ENCODE measurements at regions not wholly inside any gene's neighbourhood (a gene's known extent, or its start where the extent isn't known, plus 50 kb on each side); places are given as distances from the start of the nearest gene placed in this dataset.

DNA sequence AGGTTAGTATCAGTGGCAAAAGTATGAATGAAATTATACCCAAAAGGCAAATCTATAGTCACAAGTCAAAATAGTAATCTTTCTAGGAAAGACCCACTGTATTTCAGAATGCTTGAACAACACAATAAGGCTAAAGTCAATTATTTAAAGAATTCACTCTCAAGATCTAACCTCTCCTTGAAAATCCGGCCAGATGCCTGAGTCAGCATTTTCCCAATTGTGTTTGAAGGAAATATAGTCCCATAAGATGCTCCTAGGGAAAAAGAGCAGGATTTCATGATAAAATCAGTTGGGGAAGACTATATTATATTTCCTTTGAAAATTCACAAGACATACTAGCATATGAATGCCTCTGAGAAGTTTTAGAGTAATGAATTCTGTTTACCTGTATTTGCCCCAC lies 1075.0 kb downstream of the GRM8 start:
- no peak overlapping the region for H3K27ac ChIP-seq (ENCODE audit: low read depth, low read length)
- no peak overlapping the region for H3K4me2 ChIP-seq (ENCODE audit: low read depth, low read length, poor library complexity, severe bottlenecking)
- H3K4me3 ChIP-seq (ENCODE audit: insufficient read depth, low read length, poor library complexity, severe bottlenecking) = no peak overlapping the region
- H2AFZ ChIP-seq (ENCODE audit: low read depth, low read length, severe bottlenecking) = no peak overlapping the region
- H3K9me3 ChIP-seq (ENCODE audit: insufficient read depth, low read length) = no peaks in the 10 kb centered on the region
- H3K27me3 ChIP-seq (ENCODE audit: low read length) = no peaks in the 10 kb centered on the region
- no peaks in the 10 kb centered on the region for H3K9me2 ChIP-seq (replicated peaks; ENCODE audit: insufficient read depth, low read length)
- H3K9ac ChIP-seq (ENCODE audit: low read length) = no peak overlapping the region
- H3K79me2 ChIP-seq (ENCODE audit: insufficient read depth, low read length) = no peaks in the 10 kb centered on the region
- H3K36me3 ChIP-seq (ENCODE audit: low read length) = no peaks in the 10 kb centered on the region
- no peaks in the 10 kb centered on the region for H4K20me1 ChIP-seq (ENCODE audit: low read depth, low read length)
- H3F3A ChIP-seq (ENCODE audit: insufficient read depth) = no peaks in the 10 kb centered on the region
- TF ChIP-seq, protein P1, sequence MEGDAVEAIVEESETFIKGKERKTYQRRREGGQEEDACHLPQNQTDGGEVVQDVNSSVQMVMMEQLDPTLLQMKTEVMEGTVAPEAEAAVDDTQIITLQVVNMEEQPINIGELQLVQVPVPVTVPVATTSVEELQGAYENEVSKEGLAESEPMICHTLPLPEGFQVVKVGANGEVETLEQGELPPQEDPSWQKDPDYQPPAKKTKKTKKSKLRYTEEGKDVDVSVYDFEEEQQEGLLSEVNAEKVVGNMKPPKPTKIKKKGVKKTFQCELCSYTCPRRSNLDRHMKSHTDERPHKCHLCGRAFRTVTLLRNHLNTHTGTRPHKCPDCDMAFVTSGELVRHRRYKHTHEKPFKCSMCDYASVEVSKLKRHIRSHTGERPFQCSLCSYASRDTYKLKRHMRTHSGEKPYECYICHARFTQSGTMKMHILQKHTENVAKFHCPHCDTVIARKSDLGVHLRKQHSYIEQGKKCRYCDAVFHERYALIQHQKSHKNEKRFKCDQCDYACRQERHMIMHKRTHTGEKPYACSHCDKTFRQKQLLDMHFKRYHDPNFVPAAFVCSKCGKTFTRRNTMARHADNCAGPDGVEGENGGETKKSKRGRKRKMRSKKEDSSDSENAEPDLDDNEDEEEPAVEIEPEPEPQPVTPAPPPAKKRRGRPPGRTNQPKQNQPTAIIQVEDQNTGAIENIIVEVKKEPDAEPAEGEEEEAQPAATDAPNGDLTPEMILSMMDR (IDR thresholded peaks at IDR 0.05; ENCODE audit: insufficient read depth, low read length, poor library complexity, severe bottlenecking) = no peak
- no peak for TF ChIP-seq EZH2phosphoT487 (conservative IDR thresholded peaks at IDR 0.05; ENCODE audit: low read length)

DNA sequence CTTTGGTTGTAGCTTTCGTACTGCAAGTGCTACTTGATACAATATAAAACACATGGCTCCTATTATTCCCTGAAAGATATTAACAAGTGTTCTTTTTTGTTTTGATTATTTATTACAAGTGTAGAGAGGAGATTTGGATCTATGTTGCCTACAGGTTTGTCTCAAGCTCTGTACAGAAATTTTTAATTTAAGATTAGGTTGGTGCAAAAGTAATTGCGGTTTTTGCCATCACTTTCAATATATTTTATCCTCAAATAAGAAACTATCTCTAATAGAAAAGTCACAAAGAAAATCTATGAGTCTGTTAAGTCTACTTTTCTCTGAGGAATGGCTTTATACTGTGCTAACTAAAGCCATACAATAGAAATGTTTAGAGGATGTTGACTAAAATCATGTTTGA lies 1086.1 kb downstream of the GRM8 start:
- Histone ChIP-seq H3K27me3 (ENCODE audit: low read length) (no peaks in the 10 kb centered on the region), H3K9me2 (replicated peaks; ENCODE audit: insufficient read depth, low read length) (no peaks in the 10 kb centered on the region), H3K79me2 (ENCODE audit: insufficient read depth, low read length) (no peaks in the 10 kb centered on the region), H2AFZ (ENCODE audit: low read depth, low read length, severe bottlenecking) (no peak overlapping the region), H3K9me3 (ENCODE audit: insufficient read depth, low read length) (no peaks in the 10 kb centered on the region), H3K27ac (ENCODE audit: low read depth, low read length) (no peak overlapping the region), H3K4me2 (ENCODE audit: low read depth, low read length, poor library complexity, severe bottlenecking) (no peak overlapping the region), H4K20me1 (ENCODE audit: low read depth, low read length) (no peaks in the 10 kb centered on the region), H3K9ac (ENCODE audit: low read length) (no peak overlapping the region), H3K36me3 (ENCODE audit: low read length) (no peaks in the 10 kb centered on the region), H3K4me3 (ENCODE audit: insufficient read depth, low read length, poor library complexity, severe bottlenecking) (no peak overlapping the region), H3F3A (ENCODE audit: insufficient read depth) (no peaks in the 10 kb centered on the region)
- TF ChIP-seq EZH2phosphoT487 (conservative IDR thresholded peaks at IDR 0.05; ENCODE audit: low read length) = no peak
- TF ChIP-seq, protein P1 (IDR thresholded peaks at IDR 0.05; ENCODE audit: insufficient read depth, low read length, poor library complexity, severe bottlenecking) = no peak

DNA sequence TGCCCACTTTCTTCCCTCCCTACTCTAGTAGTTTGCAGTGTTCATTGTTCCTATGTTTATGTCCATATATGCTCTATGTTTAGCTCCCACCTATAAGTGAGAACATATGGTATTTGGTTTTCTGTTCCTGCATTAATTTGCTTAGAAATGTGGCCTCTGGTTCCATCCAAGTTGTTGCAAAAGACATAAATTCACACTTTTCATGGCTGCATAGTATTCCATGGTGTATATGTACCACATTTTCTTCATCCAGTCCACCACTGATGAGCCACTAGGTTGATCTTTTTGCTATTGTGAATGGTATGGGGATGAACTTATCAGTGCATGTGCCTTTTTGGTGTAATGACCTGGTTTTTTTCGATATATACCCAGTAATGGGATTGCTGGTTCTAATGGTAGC lies 1089.1 kb downstream of the GRM8 start:
- H3K9ac ChIP-seq (ENCODE audit: low read length) = no peak overlapping the region

More for the DNA sequence above, 1089.1 kb downstream of the GRM8 start:
- Histone ChIP-seq H3K36me3 (ENCODE audit: low read length) (no peaks in the 10 kb centered on the region; the same call in 1 of the 2 replicates), H3K79me2 (ENCODE audit: insufficient read depth, low read length) (no peaks in the 10 kb centered on the region), H3K4me2 (ENCODE audit: low read depth, low read length, poor library complexity, severe bottlenecking) (no peak overlapping the region), H3F3A (ENCODE audit: insufficient read depth) (no peaks in the 10 kb centered on the region), H3K9me2 (replicated peaks; ENCODE audit: insufficient read depth, low read length) (no peaks in the 10 kb centered on the region), H2AFZ (ENCODE audit: low read depth, low read length, severe bottlenecking) (no peak overlapping the region), H3K4me3 (ENCODE audit: insufficient read depth, low read length, poor library complexity, severe bottlenecking) (no peak overlapping the region), H3K9me3 (ENCODE audit: insufficient read depth, low read length) (no peaks in the 10 kb centered on the region), H3K27ac (ENCODE audit: low read depth, low read length) (no peak overlapping the region), H3K27me3 (ENCODE audit: low read length) (no peaks in the 10 kb centered on the region), H4K20me1 (ENCODE audit: low read depth, low read length) (no peaks in the 10 kb centered on the region)
- TF ChIP-seq EZH2phosphoT487 (conservative IDR thresholded peaks at IDR 0.05; ENCODE audit: low read length) = no peak
- TF ChIP-seq, protein P1 (IDR thresholded peaks at IDR 0.05; ENCODE audit: insufficient read depth, low read length, poor library complexity, severe bottlenecking) = no peak
